AG10803 (cell line): ENCODE measurements at regions not wholly inside any gene's neighbourhood (a gene's known extent, or its start where the extent isn't known, plus 50 kb on each side); places are given as distances from the start of the nearest gene placed in this dataset.
A peak's percentile ranks its signal among the peaks of the same experiment; 100 is the strongest.

Experiments used
- DNase-seq: peaks from one replicate; pipeline ENCODE4 v3.0.0; 2010; ENCODE audit warnings: low read depth
- H3K4me3 ChIP-seq: 2 replicates; pipeline ENCODE4 v1.5.1; 2011; ENCODE audit warnings: mild to moderate bottlenecking, low read length, control low read depth
- TF ChIP-seq, protein P1 (sequence below): conservative IDR thresholded peaks from 2 replicates; pipeline ENCODE4 v1.5.1; 2011; ENCODE audit warnings: mild to moderate bottlenecking, low read length, control low read depth, inconsistent platforms

DNA sequence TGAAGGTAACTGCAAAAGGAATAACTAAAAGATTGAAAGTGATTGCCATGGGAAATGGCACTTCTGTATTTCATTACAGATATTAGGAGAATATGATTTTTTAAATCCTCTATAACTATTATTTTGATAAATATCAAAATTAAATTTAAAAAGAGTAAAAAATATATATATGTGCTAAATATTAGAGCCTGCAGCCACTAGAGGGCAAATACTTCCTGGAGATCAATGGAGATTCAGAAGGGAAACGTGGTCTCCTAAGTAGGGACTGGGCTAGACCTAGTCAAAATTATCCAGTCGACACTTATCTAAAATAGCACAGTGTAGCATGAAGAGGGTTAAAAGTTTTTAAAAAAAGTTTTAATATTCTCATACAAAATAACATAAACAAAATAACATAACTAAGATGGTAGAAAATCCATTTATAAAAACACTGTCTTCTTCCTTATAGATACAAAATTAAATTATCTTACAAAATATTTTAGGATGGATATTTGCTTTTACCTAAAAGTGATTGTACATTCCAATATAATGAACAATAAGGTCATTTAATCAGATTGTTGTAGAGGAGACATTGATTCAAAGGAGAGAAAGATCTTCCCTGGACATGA, 434.3 kb downstream of the MDFIC start:
- TF ChIP-seq, protein P1, sequence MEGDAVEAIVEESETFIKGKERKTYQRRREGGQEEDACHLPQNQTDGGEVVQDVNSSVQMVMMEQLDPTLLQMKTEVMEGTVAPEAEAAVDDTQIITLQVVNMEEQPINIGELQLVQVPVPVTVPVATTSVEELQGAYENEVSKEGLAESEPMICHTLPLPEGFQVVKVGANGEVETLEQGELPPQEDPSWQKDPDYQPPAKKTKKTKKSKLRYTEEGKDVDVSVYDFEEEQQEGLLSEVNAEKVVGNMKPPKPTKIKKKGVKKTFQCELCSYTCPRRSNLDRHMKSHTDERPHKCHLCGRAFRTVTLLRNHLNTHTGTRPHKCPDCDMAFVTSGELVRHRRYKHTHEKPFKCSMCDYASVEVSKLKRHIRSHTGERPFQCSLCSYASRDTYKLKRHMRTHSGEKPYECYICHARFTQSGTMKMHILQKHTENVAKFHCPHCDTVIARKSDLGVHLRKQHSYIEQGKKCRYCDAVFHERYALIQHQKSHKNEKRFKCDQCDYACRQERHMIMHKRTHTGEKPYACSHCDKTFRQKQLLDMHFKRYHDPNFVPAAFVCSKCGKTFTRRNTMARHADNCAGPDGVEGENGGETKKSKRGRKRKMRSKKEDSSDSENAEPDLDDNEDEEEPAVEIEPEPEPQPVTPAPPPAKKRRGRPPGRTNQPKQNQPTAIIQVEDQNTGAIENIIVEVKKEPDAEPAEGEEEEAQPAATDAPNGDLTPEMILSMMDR, result peak; percentile 52
- H3K4me3 ChIP-seq, result no peak overlapping the region
- no peak for DNase-seq

DNA sequence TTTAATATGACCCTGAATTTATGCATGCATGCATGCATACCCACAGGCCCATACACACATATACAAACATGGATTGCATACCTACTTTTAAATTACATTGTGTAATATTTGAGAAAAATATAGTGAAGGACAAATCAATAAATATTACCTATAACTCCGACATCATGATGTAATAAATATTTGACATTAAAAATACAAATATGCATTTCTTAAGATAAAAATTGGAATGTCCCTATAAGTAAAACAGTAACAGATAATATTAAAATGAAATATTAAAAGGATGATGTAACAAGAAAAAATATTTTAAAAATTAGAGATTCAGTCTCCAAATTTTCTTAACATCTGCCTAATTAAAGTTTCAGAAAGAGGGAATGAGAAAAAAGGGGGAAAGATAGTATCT, 433.0 kb downstream of the MDFIC start:
- H3K4me3 ChIP-seq, result no peak overlapping the region
- TF ChIP-seq, protein P1, result no peak
- DNase-seq, result no peak

- peak; percentile 78 for DNase-seq
- no peak overlapping the region for H3K4me3 ChIP-seq
- TF ChIP-seq, protein P1, result peak; percentile 30
Observed at GRCh38 chr7:115352375-115352774, 430.5 kb downstream of the MDFIC start.

DNA sequence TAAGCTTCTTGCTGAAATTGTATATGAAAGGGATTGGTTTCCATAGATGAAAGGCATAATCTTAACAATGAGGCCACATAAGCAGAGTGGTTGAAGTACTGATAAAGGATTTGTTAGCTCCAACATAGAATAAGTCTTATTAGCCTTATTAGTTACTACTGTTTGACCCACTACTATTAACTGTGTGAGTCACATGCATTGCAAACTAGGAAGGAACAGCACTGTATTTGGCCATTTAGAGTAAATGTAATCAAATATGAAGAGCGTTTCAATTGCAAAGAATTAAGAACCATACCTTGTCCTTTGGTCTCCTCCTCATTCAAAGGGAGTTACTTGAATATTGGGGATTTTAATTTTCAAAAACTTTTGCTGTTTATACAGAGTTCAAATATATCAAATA, 428.9 kb downstream of the MDFIC start:
- DNase-seq, result no peak
- no peak overlapping the region for H3K4me3 ChIP-seq
- TF ChIP-seq, protein P1, result no peak

- TF ChIP-seq, protein P1, result no peak
- H3K4me3 ChIP-seq, result no peak overlapping the region
- no peak for DNase-seq
Observed at GRCh38 chr7:115349635-115350034, 427.7 kb downstream of the MDFIC start.

GRCh38 chr7:115346685-115347084, 424.8 kb downstream of the MDFIC start:
- TF ChIP-seq, protein P1, result no peak
- H3K4me3 ChIP-seq, result no peak overlapping the region
- peak; percentile 46 for DNase-seq

DNA sequence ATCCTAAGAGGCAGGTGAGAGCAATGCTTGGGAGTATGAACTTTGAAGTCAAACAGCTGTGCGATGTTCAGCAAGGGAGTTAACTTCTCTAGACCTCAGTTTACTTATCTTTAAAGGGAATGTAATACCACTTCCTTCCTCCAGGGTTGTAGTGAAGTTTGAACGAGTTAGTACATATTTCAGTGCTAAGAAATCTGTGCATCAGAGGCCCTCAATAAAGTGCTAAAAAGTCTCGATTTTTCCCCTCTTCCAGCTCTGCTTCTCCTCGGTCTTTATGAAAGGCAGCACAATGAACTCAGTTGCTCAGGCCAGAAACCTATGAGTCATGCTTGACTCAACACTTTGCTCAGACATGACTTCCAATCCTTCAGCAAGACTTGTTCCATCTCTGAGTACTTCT, 418.9 kb downstream of the MDFIC start:
- H3K4me3 ChIP-seq, result no peak overlapping the region
- DNase-seq, result peak; percentile 66
- TF ChIP-seq, protein P1, result peak; percentile 31
